WTC11 (cell line): ENCODE measurements at regions not wholly inside any gene's neighbourhood (a gene's known extent, or its start where the extent isn't known, plus 50 kb on each side); places are given as distances from the start of the nearest gene placed in this dataset.

Experiments used
- CREB1 ChIP-seq: sonication (generic); formaldehyde crosslinking; IDR thresholded peaks from 2 replicates; pipeline ENCODE4 v1.8.0; 2023; ENCODE audit warnings: mild to moderate bottlenecking, missing genetic modification reagents
- CTCF ChIP-seq: fragments of 200-600 bp; IDR thresholded peaks from 2 replicates; pipeline ENCODE4 v1.8.0; 2022; ENCODE audit warnings: antibody characterized with exemption
- ETV6 ChIP-seq: sonication (generic); formaldehyde crosslinking; IDR thresholded peaks from 2 replicates; pipeline ENCODE4 v1.8.1; 2022; ENCODE audit warnings: mild to moderate bottlenecking, missing genetic modification reagents
- MXD4 ChIP-seq: fragments of 250-450 bp; sonication (Bioruptor Pico); IDR thresholded peaks from 2 replicates; pipeline ENCODE4 v1.8.0; 2021; ENCODE audit warnings: mild to moderate bottlenecking, moderate library complexity, borderline replicate concordance
- NFE2L1 ChIP-seq: sonication (generic); formaldehyde crosslinking; IDR thresholded peaks from 2 replicates; pipeline ENCODE4 v1.8.1; 2023; ENCODE audit warnings: missing genetic modification reagents
- PRDM15 ChIP-seq: sonication (generic); formaldehyde crosslinking; IDR thresholded peaks from 2 replicates; pipeline ENCODE4 v1.8.0; 2022; ENCODE audit warnings: missing genetic modification reagents
- USF1 ChIP-seq: sonication (generic); formaldehyde crosslinking; IDR thresholded peaks from 2 replicates; pipeline ENCODE4 v1.8.0; 2022; ENCODE audit warnings: mild to moderate bottlenecking, missing genetic modification reagents

- TF ChIP-seq CTCF (no peak), PRDM15 (no peak), MXD4 (CRISPR knock-in tag) (no peak), ETV6 (CRISPR knock-in tag) (no peak), NFE2L1 (CRISPR knock-in tag) (no peak), USF1 (CRISPR knock-in tag) (no peak), CREB1 (CRISPR knock-in tag) (no peak)
These were observed 53.5 kb downstream of the ZNF608 start for GRCh38 chr5:124692950-124693349.
